GM23338 (cell line): ENCODE measurements at regions not wholly inside any gene's neighbourhood (a gene's known extent, or its start where the extent isn't known, plus 50 kb on each side); places are given as distances from the start of the nearest gene placed in this dataset.

Source experiments
- ATAC-seq: fragments of 200-7000 bp; cut with Tn5 transposase; 3 replicates; pipeline ENCODE4 v1.9.1; 2020
- DNase-seq: peaks from one replicate; pipeline ENCODE4 v3.0.0-alpha.2; 2015; ENCODE audit warnings: low spot score
- H2AFZ ChIP-seq: fragments of 200-600 bp; sonication (generic); 2 replicates; pipeline ENCODE4 v1.8.0; 2016; ENCODE audit warnings: antibody characterized with exemption, mild to moderate bottlenecking, moderate library complexity
- H3F3A ChIP-seq: fragments of 200-600 bp; sonication (generic); replicated peaks from 2 replicates; pipeline ENCODE4 v1.8.0; 2017; ENCODE audit warnings: antibody characterized with exemption, mixed run types, low read depth
- H3K27ac ChIP-seq: fragments of 200-600 bp; sonication (generic); 2 replicates; pipeline ENCODE4 v1.6.1; 2016; ENCODE audit warnings: low read depth
- H3K27me3 ChIP-seq: fragments of 200-600 bp; sonication (generic); 2 replicates; pipeline ENCODE4 v1.8.0; 2016; ENCODE audit warnings: mild to moderate bottlenecking, mixed run types, moderate library complexity; ENCODE audit not compliant: insufficient read depth
- H3K36me3 ChIP-seq: fragments of 200-600 bp; sonication (generic); 2 replicates; pipeline ENCODE4 v1.8.0; 2016; ENCODE audit warnings: mild to moderate bottlenecking; ENCODE audit not compliant: insufficient read depth
- H3K4me1 ChIP-seq: fragments of 200-600 bp; sonication (generic); 2 replicates; pipeline ENCODE4 v1.8.0; 2016; ENCODE audit warnings: mild to moderate bottlenecking, moderate library complexity; ENCODE audit not compliant: insufficient read depth
- H3K4me2 ChIP-seq: fragments of 200-600 bp; sonication (generic); 2 replicates; pipeline ENCODE4 v1.7.1; 2017; ENCODE audit warnings: mixed run types
- H3K4me3 ChIP-seq: fragments of 200-600 bp; sonication (generic); 2 replicates; pipeline ENCODE4 v1.6.1; 2016; ENCODE audit warnings: mixed run types
- H3K79me2 ChIP-seq: fragments of 200-600 bp; sonication (generic); replicated peaks from 2 replicates; pipeline ENCODE4 v1.8.0; 2017; ENCODE audit warnings: mild to moderate bottlenecking; ENCODE audit not compliant: insufficient read depth
- H3K9me2 ChIP-seq: fragments of 200-600 bp; sonication (generic); 2 replicates; pipeline ENCODE4 v1.8.0; 2017; ENCODE audit not compliant: insufficient read depth
- H4K20me1 ChIP-seq: fragments of 200-600 bp; sonication (generic); replicated peaks from 2 replicates; pipeline ENCODE4 v1.8.0; 2017; ENCODE audit warnings: mild to moderate bottlenecking; ENCODE audit not compliant: insufficient read depth
- H3K27ac Mint-ChIP-seq: 2 replicates; pipeline ENCODE4 v1.8.0; 2020; ENCODE audit warnings: inconsistent platforms, mild to moderate bottlenecking, moderate library complexity, mixed read lengths
- H3K27me3 Mint-ChIP-seq: 3 replicates; pipeline ENCODE4 v1.8.0; 2022; ENCODE audit warnings: low read depth, mild to moderate bottlenecking, moderate library complexity, mixed read lengths, inconsistent platforms; ENCODE audit not compliant: insufficient read depth, poor library complexity
- H3K36me3 Mint-ChIP-seq: 3 replicates; pipeline ENCODE4 v1.8.0; 2021; ENCODE audit warnings: low read depth, mild to moderate bottlenecking, inconsistent platforms, moderate library complexity, mixed read lengths
- H3K4me1 Mint-ChIP-seq: 3 replicates; pipeline ENCODE4 v1.8.0; 2020; ENCODE audit warnings: mild to moderate bottlenecking, inconsistent platforms, mixed read lengths
- H3K4me3 Mint-ChIP-seq: 3 replicates; pipeline ENCODE4 v1.8.0; 2021; ENCODE audit warnings: moderate library complexity, mild to moderate bottlenecking, inconsistent platforms, mixed read lengths
- H3K9me3 Mint-ChIP-seq: 3 replicates; pipeline ENCODE4 v1.8.0; 2020; ENCODE audit warnings: moderate library complexity, mild to moderate bottlenecking, inconsistent platforms, mixed read lengths
- ETS1 ChIP-seq: IDR thresholded peaks from 2 replicates; pipeline ENCODE4 v1.6.1; 2016; ENCODE audit warnings: antibody characterized with exemption
- EZH2phosphoT487 ChIP-seq: fragments of 200-600 bp; sonication (generic); IDR thresholded peaks from one replicate; pipeline ENCODE4 v1.8.1; 2018; ENCODE audit warnings: antibody characterized with exemption; ENCODE audit not compliant: unreplicated experiment
- JUNB ChIP-seq: IDR thresholded peaks from one replicate; pipeline ENCODE4 v1.6.1; 2016; ENCODE audit warnings: antibody characterized with exemption; ENCODE audit not compliant: unreplicated experiment
- STAT1 ChIP-seq: IDR thresholded peaks from one replicate; pipeline ENCODE4 v1.6.1; 2016; ENCODE audit warnings: antibody characterized with exemption; ENCODE audit not compliant: unreplicated experiment
- ZNF114 ChIP-seq: fragments of 250-450 bp; sonication (Bioruptor Pico); IDR thresholded peaks from 2 replicates; pipeline ENCODE4 v1.5.0; 2020; ENCODE audit warnings: mild to moderate bottlenecking, moderate library complexity
- ZNF331 ChIP-seq: fragments of 250-450 bp; sonication (Bioruptor Pico); IDR thresholded peaks from 2 replicates; pipeline ENCODE4 v1.5.0; 2020; ENCODE audit warnings: low read depth, mild to moderate bottlenecking, moderate library complexity
- TF ChIP-seq, protein P1 (sequence below): IDR thresholded peaks from one replicate; pipeline ENCODE4 v1.6.1; 2018; ENCODE audit warnings: antibody characterized with exemption; ENCODE audit not compliant: unreplicated experiment
- TF ChIP-seq, protein P2 (sequence below): fragments of 250-450 bp; sonication (Bioruptor Pico); IDR thresholded peaks from 2 replicates; pipeline ENCODE4 v1.5.0; 2020; ENCODE audit warnings: mild to moderate bottlenecking, moderate library complexity

DNA sequence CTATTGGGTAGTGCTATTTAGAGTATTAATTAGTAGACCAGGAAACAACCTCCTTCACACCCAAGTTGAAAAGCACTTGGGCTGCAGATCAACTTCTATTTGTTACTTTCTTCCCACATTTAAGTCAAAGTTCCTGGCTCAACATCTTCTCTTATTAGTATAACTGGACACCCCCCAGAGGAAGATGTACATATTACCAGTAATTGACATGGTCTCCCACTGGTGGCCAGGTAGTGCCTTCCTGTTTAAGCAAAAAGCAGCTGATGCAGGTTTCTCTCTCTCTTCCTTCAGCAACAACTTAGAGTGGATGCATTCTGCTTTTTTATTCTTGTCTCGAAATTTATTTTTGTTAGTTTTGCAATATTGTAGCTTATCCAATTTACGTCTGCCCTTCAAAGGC, 438.1 kb downstream of the GBA3 start (continued):
- TF ChIP-seq, protein P1, sequence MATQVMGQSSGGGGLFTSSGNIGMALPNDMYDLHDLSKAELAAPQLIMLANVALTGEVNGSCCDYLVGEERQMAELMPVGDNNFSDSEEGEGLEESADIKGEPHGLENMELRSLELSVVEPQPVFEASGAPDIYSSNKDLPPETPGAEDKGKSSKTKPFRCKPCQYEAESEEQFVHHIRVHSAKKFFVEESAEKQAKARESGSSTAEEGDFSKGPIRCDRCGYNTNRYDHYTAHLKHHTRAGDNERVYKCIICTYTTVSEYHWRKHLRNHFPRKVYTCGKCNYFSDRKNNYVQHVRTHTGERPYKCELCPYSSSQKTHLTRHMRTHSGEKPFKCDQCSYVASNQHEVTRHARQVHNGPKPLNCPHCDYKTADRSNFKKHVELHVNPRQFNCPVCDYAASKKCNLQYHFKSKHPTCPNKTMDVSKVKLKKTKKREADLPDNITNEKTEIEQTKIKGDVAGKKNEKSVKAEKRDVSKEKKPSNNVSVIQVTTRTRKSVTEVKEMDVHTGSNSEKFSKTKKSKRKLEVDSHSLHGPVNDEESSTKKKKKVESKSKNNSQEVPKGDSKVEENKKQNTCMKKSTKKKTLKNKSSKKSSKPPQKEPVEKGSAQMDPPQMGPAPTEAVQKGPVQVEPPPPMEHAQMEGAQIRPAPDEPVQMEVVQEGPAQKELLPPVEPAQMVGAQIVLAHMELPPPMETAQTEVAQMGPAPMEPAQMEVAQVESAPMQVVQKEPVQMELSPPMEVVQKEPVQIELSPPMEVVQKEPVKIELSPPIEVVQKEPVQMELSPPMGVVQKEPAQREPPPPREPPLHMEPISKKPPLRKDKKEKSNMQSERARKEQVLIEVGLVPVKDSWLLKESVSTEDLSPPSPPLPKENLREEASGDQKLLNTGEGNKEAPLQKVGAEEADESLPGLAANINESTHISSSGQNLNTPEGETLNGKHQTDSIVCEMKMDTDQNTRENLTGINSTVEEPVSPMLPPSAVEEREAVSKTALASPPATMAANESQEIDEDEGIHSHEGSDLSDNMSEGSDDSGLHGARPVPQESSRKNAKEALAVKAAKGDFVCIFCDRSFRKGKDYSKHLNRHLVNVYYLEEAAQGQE: no peak
- no peak for TF ChIP-seq JUNB
- no peak for TF ChIP-seq EZH2phosphoT487
- TF ChIP-seq ZNF114: no peak
- no peak for TF ChIP-seq STAT1
- no peak for TF ChIP-seq ETS1
- TF ChIP-seq ZNF331 (CRISPR knock-in tag): no peak

DNA sequence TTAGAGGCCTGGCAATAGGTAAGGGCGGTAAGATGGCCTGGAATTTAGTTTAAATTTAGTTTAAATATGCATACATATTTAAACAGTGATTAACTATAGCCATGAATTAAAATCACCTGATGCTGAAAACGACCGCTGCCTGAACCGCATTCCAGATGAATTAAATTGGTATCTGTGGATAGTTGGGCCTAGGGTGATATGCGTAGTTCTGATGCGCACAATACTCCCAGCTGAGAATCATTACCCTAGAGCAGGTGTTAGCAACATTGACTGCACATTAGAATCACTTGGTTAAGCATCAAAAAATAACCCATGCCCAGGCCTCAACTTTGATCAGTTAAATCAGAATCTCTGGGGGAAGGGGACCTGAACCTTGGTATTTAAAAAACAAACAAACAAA, 432.4 kb downstream of the GBA3 start:
- no peaks in the 10 kb centered on the region for H4K20me1 ChIP-seq
- no peaks in the 10 kb centered on the region for H3K36me3 ChIP-seq
- no peak overlapping the region for H3K27ac Mint-ChIP-seq
- no peak overlapping the region for H3K4me3 Mint-ChIP-seq
- H2AFZ ChIP-seq: no peak overlapping the region
- peaks cover 3% of the 10 kb centered on the region for H3K27me3 Mint-ChIP-seq
- no peaks in the 10 kb centered on the region; the same call in 2 of the 3 replicates for H3K9me3 Mint-ChIP-seq
- H3K4me3 ChIP-seq: no peak overlapping the region
- H3K9me2 ChIP-seq: peaks cover 14% of the 10 kb centered on the region; the same call in 1 of the 2 replicates
- H3K27ac ChIP-seq: no peak overlapping the region
- no peak overlapping the region for H3K4me2 ChIP-seq
- DNase-seq (no peak), ATAC-seq (no peak)
- H3F3A ChIP-seq: no peaks in the 10 kb centered on the region
- no peak for TF ChIP-seq EZH2phosphoT487
- TF ChIP-seq JUNB: no peak
- TF ChIP-seq ETS1: no peak
- TF ChIP-seq, protein P2, sequence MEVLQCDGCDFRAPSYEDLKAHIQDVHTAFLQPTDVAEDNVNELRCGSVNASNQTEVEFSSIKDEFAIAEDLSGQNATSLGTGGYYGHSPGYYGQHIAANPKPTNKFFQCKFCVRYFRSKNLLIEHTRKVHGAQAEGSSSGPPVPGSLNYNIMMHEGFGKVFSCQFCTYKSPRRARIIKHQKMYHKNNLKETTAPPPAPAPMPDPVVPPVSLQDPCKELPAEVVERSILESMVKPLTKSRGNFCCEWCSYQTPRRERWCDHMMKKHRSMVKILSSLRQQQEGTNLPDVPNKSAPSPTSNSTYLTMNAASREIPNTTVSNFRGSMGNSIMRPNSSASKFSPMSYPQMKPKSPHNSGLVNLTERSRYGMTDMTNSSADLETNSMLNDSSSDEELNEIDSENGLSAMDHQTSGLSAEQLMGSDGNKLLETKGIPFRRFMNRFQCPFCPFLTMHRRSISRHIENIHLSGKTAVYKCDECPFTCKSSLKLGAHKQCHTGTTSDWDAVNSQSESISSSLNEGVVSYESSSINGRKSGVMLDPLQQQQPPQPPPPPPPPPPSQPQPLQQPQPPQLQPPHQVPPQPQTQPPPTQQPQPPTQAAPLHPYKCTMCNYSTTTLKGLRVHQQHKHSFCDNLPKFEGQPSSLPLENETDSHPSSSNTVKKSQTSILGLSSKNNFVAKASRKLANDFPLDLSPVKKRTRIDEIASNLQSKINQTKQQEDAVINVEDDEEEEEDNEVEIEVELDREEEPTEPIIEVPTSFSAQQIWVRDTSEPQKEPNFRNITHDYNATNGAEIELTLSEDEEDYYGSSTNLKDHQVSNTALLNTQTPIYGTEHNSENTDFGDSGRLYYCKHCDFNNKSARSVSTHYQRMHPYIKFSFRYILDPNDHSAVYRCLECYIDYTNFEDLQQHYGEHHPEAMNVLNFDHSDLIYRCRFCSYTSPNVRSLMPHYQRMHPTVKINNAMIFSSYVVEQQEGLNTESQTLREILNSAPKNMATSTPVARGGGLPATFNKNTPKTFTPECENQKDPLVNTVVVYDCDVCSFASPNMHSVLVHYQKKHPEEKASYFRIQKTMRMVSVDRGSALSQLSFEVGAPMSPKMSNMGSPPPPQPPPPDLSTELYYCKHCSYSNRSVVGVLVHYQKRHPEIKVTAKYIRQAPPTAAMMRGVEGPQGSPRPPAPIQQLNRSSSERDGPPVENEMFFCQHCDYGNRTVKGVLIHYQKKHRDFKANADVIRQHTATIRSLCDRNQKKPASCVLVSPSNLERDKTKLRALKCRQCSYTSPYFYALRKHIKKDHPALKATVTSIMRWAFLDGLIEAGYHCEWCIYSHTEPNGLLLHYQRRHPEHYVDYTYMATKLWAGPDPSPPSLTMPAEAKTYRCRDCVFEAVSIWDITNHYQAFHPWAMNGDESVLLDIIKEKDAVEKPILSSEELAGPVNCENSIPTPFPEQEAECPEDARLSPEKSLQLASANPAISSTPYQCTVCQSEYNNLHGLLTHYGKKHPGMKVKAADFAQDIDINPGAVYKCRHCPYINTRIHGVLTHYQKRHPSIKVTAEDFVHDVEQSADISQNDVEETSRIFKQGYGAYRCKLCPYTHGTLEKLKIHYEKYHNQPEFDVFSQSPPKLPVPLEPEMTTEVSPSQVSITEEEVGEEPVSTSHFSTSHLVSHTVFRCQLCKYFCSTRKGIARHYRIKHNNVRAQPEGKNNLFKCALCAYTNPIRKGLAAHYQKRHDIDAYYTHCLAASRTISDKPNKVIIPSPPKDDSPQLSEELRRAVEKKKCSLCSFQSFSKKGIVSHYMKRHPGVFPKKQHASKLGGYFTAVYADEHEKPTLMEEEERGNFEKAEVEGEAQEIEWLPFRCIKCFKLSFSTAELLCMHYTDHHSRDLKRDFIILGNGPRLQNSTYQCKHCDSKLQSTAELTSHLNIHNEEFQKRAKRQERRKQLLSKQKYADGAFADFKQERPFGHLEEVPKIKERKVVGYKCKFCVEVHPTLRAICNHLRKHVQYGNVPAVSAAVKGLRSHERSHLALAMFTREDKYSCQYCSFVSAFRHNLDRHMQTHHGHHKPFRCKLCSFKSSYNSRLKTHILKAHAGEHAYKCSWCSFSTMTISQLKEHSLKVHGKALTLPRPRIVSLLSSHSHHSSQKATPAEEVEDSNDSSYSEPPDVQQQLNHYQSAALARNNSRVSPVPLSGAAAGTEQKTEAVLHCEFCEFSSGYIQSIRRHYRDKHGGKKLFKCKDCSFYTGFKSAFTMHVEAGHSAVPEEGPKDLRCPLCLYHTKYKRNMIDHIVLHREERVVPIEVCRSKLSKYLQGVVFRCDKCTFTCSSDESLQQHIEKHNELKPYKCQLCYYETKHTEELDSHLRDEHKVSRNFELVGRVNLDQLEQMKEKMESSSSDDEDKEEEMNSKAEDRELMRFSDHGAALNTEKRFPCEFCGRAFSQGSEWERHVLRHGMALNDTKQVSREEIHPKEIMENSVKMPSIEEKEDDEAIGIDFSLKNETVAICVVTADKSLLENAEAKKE: no peak
- no peak for TF ChIP-seq STAT1
- no peaks in the 10 kb centered on the region for H3K36me3 Mint-ChIP-seq
- no peaks in the 10 kb centered on the region for H3K79me2 ChIP-seq
- H3K4me1 Mint-ChIP-seq: peaks cover 19% of the 10 kb centered on the region; the same call in 2 of the 3 replicates
- peaks cover 17% of the 10 kb centered on the region for H3K4me1 ChIP-seq
- no peaks in the 10 kb centered on the region for H3K27me3 ChIP-seq
